Parathyroid adenoma (tissue), 2 donors: ENCODE measurements at regions not wholly inside any gene's neighbourhood (a gene's known extent, or its start where the extent isn't known, plus 50 kb on each side); places are given as distances from the start of the nearest gene placed in this dataset.

ENCODE experiments used
- H2AFZ ChIP-seq: fragments of 300-600 bp; sonication (generic); one replicate; pipeline ENCODE4 v1.7.0; 2017; ENCODE audit warnings: antibody characterized with exemption, mild to moderate bottlenecking
- H3K27ac ChIP-seq: fragments of 300-600 bp; sonication (generic); one replicate; pipeline ENCODE4 v1.7.0; 2017
- H3K27me3 ChIP-seq: fragments of 300-600 bp; sonication (generic); one replicate; pipeline ENCODE4 v1.7.0; 2017; ENCODE audit warnings: low read length; ENCODE audit not compliant: control insufficient read depth, insufficient read depth
- H3K36me3 ChIP-seq: fragments of 300-600 bp; sonication (generic); one replicate; pipeline ENCODE4 v1.7.0; 2017; ENCODE audit warnings: low read length; ENCODE audit not compliant: control insufficient read depth, insufficient read depth
- H3K4me1 ChIP-seq: fragments of 300-600 bp; sonication (generic); one replicate; pipeline ENCODE4 v1.7.0; 2017; ENCODE audit warnings: control low read depth
- H3K4me2 ChIP-seq: fragments of 300-600 bp; sonication (generic); one replicate; pipeline ENCODE4 v1.7.0; 2017; ENCODE audit warnings: low read length
- H3K4me3 ChIP-seq: fragments of 300-600 bp; sonication (generic); one replicate; pipeline ENCODE4 v1.7.0; 2017; ENCODE audit warnings: low read depth, low read length
- H3K79me2 ChIP-seq: fragments of 300-600 bp; sonication (generic); one replicate; pipeline ENCODE4 v1.7.0; 2017; ENCODE audit warnings: control low read depth
- H3K9ac ChIP-seq: fragments of 300-600 bp; sonication (generic); one replicate; pipeline ENCODE4 v1.7.0; 2017; ENCODE audit warnings: mild to moderate bottlenecking
- H3K9me3 ChIP-seq: fragments of 300-600 bp; sonication (generic); one replicate; pipeline ENCODE4 v1.7.0; 2017; ENCODE audit warnings: low read length; ENCODE audit not compliant: control insufficient read depth
- TF ChIP-seq, protein P1 (sequence below): fragments of 300-600 bp; sonication (generic); IDR thresholded peaks from one replicate; pipeline ENCODE4 v1.7.0; 2017; ENCODE audit warnings: antibody characterized with exemption, mild to moderate bottlenecking
- donor health status: primary hyperparathyroidism.

DNA sequence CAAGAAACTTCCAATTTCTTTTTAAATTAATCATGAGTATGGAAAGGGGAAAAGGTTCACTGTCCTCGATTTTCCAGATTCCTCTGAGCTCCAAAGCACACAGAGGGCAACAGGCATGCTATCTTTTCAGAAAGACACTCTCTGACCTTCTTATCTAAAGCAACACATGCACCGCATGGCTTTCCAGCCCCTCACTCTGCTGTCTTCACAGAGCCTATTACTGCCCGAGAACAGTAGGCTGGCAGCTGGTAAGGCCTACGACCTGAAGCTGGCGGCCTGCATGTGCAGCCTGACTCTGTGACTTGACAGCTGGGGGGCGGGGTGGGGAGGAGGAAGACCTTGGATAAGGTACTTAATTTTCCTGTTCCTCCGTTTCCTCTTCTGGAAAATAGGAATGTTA lies 86.3 kb downstream of the ELOVL4 start:
- Histone ChIP-seq H3K4me2 (no peak overlapping the region), H2AFZ (no peak overlapping the region), H3K27ac (no peak overlapping the region), H3K4me1 (no peaks in the 10 kb centered on the region), H3K79me2 (no peaks in the 10 kb centered on the region), H3K9ac (no peak overlapping the region), H3K36me3 (no peaks in the 10 kb centered on the region), H3K4me3 (no peak overlapping the region), H3K27me3 (no peaks in the 10 kb centered on the region), H3K9me3 (no peaks in the 10 kb centered on the region)
- TF ChIP-seq, protein P1, sequence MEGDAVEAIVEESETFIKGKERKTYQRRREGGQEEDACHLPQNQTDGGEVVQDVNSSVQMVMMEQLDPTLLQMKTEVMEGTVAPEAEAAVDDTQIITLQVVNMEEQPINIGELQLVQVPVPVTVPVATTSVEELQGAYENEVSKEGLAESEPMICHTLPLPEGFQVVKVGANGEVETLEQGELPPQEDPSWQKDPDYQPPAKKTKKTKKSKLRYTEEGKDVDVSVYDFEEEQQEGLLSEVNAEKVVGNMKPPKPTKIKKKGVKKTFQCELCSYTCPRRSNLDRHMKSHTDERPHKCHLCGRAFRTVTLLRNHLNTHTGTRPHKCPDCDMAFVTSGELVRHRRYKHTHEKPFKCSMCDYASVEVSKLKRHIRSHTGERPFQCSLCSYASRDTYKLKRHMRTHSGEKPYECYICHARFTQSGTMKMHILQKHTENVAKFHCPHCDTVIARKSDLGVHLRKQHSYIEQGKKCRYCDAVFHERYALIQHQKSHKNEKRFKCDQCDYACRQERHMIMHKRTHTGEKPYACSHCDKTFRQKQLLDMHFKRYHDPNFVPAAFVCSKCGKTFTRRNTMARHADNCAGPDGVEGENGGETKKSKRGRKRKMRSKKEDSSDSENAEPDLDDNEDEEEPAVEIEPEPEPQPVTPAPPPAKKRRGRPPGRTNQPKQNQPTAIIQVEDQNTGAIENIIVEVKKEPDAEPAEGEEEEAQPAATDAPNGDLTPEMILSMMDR: no peak

DNA sequence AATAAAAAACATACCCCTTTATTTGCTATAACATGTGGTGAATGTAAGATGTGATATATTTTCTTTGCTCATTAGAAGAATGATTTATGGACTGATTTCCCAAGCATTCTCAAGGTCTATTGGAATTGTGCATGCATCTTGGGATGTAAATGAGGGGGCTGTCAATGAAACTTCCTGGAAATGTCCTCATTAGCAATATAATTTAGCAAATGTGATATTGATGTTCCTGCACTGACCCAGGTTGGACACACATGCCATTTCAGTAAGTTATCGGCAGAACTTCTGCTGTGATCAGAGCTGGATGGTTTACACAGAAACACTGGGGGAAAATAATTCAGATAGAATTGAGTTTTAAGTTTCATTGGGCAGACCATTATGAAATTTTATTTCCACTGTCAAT lies 99.9 kb downstream of the ELOVL4 start:
- no peaks in the 10 kb centered on the region for H3K9me3 ChIP-seq
- no peaks in the 10 kb centered on the region for H3K36me3 ChIP-seq
- H3K27me3 ChIP-seq: no peaks in the 10 kb centered on the region
- no peak overlapping the region for H3K4me2 ChIP-seq
- no peak overlapping the region for H3K9ac ChIP-seq
- H3K27ac ChIP-seq: no peak overlapping the region
- H3K4me1 ChIP-seq: no peaks in the 10 kb centered on the region
- no peaks in the 10 kb centered on the region for H3K79me2 ChIP-seq
- no peak overlapping the region for H2AFZ ChIP-seq
- TF ChIP-seq, protein P1: no peak
- H3K4me3 ChIP-seq: no peak overlapping the region

DNA sequence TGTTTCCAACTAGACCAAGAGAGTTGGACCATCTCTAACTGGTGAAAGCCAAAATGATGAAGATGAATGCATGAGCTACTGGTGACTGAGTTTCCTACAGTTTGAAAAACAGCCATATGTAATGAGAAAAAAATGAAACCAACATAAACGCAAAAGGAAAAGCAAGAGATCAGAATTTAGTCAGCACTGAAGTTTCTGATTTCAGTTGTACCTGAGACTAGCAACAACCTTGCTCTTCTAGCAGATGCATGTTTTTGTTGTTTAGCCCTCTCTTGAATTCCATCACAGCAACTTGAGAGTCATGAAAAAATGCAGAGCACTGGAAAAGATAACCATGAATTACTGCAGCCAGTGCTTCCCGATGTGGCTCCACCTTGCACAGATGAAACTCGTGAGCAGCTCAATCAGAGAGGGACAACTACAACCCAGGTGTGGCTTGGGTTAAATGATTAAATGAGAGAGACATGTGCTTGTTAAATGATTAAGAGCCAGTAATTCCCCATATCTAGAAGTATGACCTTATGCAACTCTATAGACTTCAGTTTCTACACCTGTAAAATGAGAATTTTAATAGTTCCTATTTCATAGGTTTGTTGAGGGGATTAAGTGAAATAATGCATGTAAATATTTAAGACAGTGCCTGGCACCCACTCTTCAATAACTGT lies 104.8 kb downstream of the ELOVL4 start:
- no peaks in the 10 kb centered on the region for H3K4me1 ChIP-seq

DNA sequence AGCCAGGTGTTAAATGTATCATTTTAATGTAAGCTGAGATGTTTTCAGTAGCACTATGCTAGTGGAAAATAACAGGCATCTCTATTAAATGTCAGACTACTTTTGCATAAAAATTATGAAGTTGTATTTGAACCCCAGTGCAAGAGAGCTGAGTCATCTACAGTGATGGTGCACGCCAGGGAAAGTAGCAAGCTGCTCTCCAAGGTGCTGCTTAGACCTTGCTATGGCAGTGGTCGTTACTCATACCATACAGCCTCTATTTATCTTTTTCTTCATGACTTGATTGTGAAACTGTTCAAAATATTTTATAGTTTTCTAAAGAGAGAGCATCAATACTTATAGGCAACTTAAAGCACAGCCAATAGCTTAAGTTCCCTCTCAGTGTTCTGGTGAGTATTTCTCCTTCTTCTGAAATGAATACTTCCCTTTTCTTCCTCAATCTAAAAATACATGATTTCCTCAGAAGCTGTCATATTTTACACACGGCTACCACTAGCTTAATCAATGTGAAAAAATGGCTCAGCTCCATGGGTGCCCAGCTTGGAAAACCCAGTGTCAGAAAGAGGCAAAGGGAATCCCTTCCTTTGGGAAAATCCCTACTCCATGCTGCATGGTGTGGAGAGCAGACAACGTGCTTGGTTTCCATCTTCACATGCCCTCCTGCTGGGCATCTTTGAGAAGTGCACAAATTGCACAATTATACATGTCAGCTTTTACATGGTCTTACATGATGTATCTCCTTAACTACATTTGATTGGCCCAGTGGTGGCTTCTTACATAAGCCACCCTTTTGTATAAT lies 105.6 kb downstream of the ELOVL4 start:
- TF ChIP-seq, protein P1: no peak
- no peak overlapping the region for H2AFZ ChIP-seq
- no peak overlapping the region for H3K4me3 ChIP-seq
- H3K9me3 ChIP-seq: no peaks in the 10 kb centered on the region
- H3K36me3 ChIP-seq: no peaks in the 10 kb centered on the region
- no peak overlapping the region for H3K4me2 ChIP-seq
- no peaks in the 10 kb centered on the region for H3K79me2 ChIP-seq
- H3K4me1 ChIP-seq: no peaks in the 10 kb centered on the region
- no peaks in the 10 kb centered on the region for H3K27me3 ChIP-seq
- no peak overlapping the region for H3K9ac ChIP-seq
- H3K27ac ChIP-seq: no peak overlapping the region

More for the DNA sequence above, 104.8 kb downstream of the ELOVL4 start:
- Histone ChIP-seq H3K9ac (no peak overlapping the region), H3K27ac (no peak overlapping the region), H3K4me2 (no peak overlapping the region), H3K79me2 (no peaks in the 10 kb centered on the region), H3K27me3 (no peaks in the 10 kb centered on the region), H2AFZ (no peak overlapping the region), H3K4me3 (no peak overlapping the region), H3K9me3 (no peaks in the 10 kb centered on the region), H3K36me3 (no peaks in the 10 kb centered on the region)
- TF ChIP-seq, protein P1: no peak
